CD8-positive, alpha-beta memory T cell (primary cell): ENCODE measurements at regions not wholly inside any gene's neighbourhood (a gene's known extent, or its start where the extent isn't known, plus 50 kb on each side); places are given as distances from the start of the nearest gene placed in this dataset.

Experiments used
- CTCF ChIA-PET: fragments of 350-600 bp; sonication (Branson Sonifier 250); formaldehyde crosslinking; loops from one replicate; lab custom pipeline; 2021; ENCODE audit warnings: antibody characterized with exemption; lab: Charles Lee
- POLR2A ChIA-PET: fragments of 350-600 bp; sonication (Branson Sonifier 250); formaldehyde crosslinking; loops from one replicate; lab custom pipeline; 2021; ENCODE audit warnings: antibody characterized with exemption; lab: Charles Lee
- DNase-seq, 5 donors: peaks; one replicate each; pipeline versions ENCODE4 v3.0.0 to v3.0.0-alpha.2; 2020 to 2022; ENCODE audit warnings: mixed read lengths in 1 of 5
- H3K27ac ChIP-seq: one replicate; pipeline ENCODE4 v1.7.0; 2013; ENCODE audit warnings: low read depth, mild to moderate bottlenecking, low read length, moderate library complexity
- H3K27me3 ChIP-seq: 2 replicates; pipeline ENCODE4 v1.7.0; 2013; ENCODE audit warnings: low read length, mild to moderate bottlenecking; ENCODE audit not compliant: insufficient read depth, poor library complexity, severe bottlenecking
- H3K36me3 ChIP-seq: 2 replicates; pipeline ENCODE4 v1.7.0; 2013; ENCODE audit warnings: mild to moderate bottlenecking, low read length, moderate library complexity; ENCODE audit not compliant: insufficient read depth
- H3K4me1 ChIP-seq: 2 replicates; pipeline ENCODE4 v1.7.0; 2013; ENCODE audit warnings: mild to moderate bottlenecking, low read length, moderate library complexity; ENCODE audit not compliant: insufficient read depth
- H3K4me3 ChIP-seq: 2 replicates; pipeline ENCODE4 v1.7.0; 2013; ENCODE audit warnings: mild to moderate bottlenecking, low read length
- H3K9me3 ChIP-seq: 2 replicates; pipeline ENCODE4 v1.7.0; 2013; ENCODE audit warnings: mild to moderate bottlenecking, low read length
- H3K27ac Mint-ChIP-seq, 8 donors: one replicate each; pipeline ENCODE4 v1.8.0; 2020 to 2021; ENCODE audit warnings: mixed read lengths in 8 of 8, mild to moderate bottlenecking in 6 of 8, inconsistent platforms in 3 of 8, moderate library complexity in 3 of 8
- H3K27me3 Mint-ChIP-seq, 2 donors: one replicate each; pipeline ENCODE4 v1.8.0; 2020 to 2021; ENCODE audit warnings: mixed read lengths in 2 of 2, mild to moderate bottlenecking in 1 of 2, moderate library complexity in 1 of 2
- H3K36me3 Mint-ChIP-seq, 3 donors: one replicate each; pipeline ENCODE4 v1.8.0; 2020 to 2021; ENCODE audit warnings: mixed read lengths in 3 of 3, inconsistent platforms in 1 of 3, mild to moderate bottlenecking in 1 of 3
- H3K4me1 Mint-ChIP-seq, 3 donors: one replicate each; pipeline ENCODE4 v1.8.0; 2020 to 2021; ENCODE audit warnings: mixed read lengths in 3 of 3, inconsistent platforms in 1 of 3, mild to moderate bottlenecking in 1 of 3
- H3K4me3 Mint-ChIP-seq, 7 donors: one replicate each; pipeline ENCODE4 v1.8.0; 2020 to 2021; ENCODE audit warnings: mixed read lengths in 7 of 7, mild to moderate bottlenecking in 6 of 7, moderate library complexity in 4 of 7, inconsistent platforms in 2 of 7
- H3K9me3 Mint-ChIP-seq, 5 donors: one replicate each; pipeline ENCODE4 v1.8.0; 2020 to 2022; ENCODE audit warnings: mixed read lengths in 5 of 5, mild to moderate bottlenecking in 3 of 5, moderate library complexity in 2 of 5, inconsistent platforms in 1 of 5

- no peak overlapping the region for H3K4me3 Mint-ChIP-seq
- Histone ChIP-seq H3K9me3 (no peaks in the 10 kb centered on the region), H3K27ac (no peak overlapping the region), H3K36me3 (no peaks in the 10 kb centered on the region), H3K4me1 (no peaks in the 10 kb centered on the region), H3K4me3 (no peak overlapping the region), H3K27me3 (no peaks in the 10 kb centered on the region)
- H3K27me3 Mint-ChIP-seq = peaks cover 6 to 15% of the 10 kb centered on the region in 2 donors
- DNase-seq = no peak
- H3K27ac Mint-ChIP-seq = no peak overlapping the region
- ChIA-PET CTCF (no interaction called here), POLR2A (no interaction called here)
- H3K9me3 Mint-ChIP-seq = peaks cover 0 to 2% (median 0%) of the 10 kb centered on the region in 5 donors
- H3K36me3 Mint-ChIP-seq = no peaks in the 10 kb centered on the region
- no peaks in the 10 kb centered on the region for H3K4me1 Mint-ChIP-seq
Observed at GRCh38 chr20:18908109-18908508, 94.5 kb downstream of the SCP2D1 start.

GRCh38 chr20:18909254-18909653, 95.7 kb downstream of the SCP2D1 start:
- H3K27ac Mint-ChIP-seq = no peak overlapping the region
- POLR2A ChIA-PET = no interaction called here

GRCh38 chr20:18913701-18914100, 100.1 kb downstream of the SCP2D1 start:
- H3K4me3 Mint-ChIP-seq = no peak overlapping the region

More at GRCh38 chr20:18909254-18909653, 95.7 kb downstream of the SCP2D1 start:
- Mint-ChIP-seq H3K36me3 (no peaks in the 10 kb centered on the region), H3K4me3 (no peak overlapping the region), H3K27me3 (peaks cover 9 to 10% of the 10 kb centered on the region in 2 donors), H3K9me3 (peaks cover 0 to 2% (median 0%) of the 10 kb centered on the region in 5 donors), H3K4me1 (no peaks in the 10 kb centered on the region)
- no peaks in the 10 kb centered on the region for H3K27me3 ChIP-seq
- no peak for DNase-seq
- no peaks in the 10 kb centered on the region for H3K9me3 ChIP-seq
- H3K36me3 ChIP-seq = no peaks in the 10 kb centered on the region
- no peaks in the 10 kb centered on the region for H3K4me1 ChIP-seq
- CTCF ChIA-PET = no interaction called here
- H3K4me3 ChIP-seq = no peak overlapping the region
- H3K27ac ChIP-seq = no peak overlapping the region

GRCh38 chr20:18914796-18915195, 101.2 kb downstream of the SCP2D1 start:
- Histone ChIP-seq H3K4me1 (no peaks in the 10 kb centered on the region), H3K9me3 (no peaks in the 10 kb centered on the region), H3K27ac (no peak overlapping the region), H3K27me3 (no peaks in the 10 kb centered on the region), H3K36me3 (no peaks in the 10 kb centered on the region), H3K4me3 (no peak overlapping the region)
- ChIA-PET CTCF (no interaction called here), POLR2A (no interaction called here)
- peaks cover 0 to 2% (median 0%) of the 10 kb centered on the region in 5 donors for H3K9me3 Mint-ChIP-seq
- no peak overlapping the region for H3K4me3 Mint-ChIP-seq
- H3K27me3 Mint-ChIP-seq = peaks cover 10 to 12% of the 10 kb centered on the region in 2 donors
- no peak overlapping the region for H3K27ac Mint-ChIP-seq
- H3K36me3 Mint-ChIP-seq = no peaks in the 10 kb centered on the region
- no peaks in the 10 kb centered on the region for H3K4me1 Mint-ChIP-seq
- DNase-seq = no peak

More at GRCh38 chr20:18913701-18914100, 100.1 kb downstream of the SCP2D1 start:
- CTCF ChIA-PET = no interaction called here
- H3K27ac ChIP-seq = no peak overlapping the region
- no peaks in the 10 kb centered on the region for H3K27me3 ChIP-seq
- no peaks in the 10 kb centered on the region for H3K4me1 ChIP-seq
- Mint-ChIP-seq H3K27me3 (peaks cover 9 to 10% of the 10 kb centered on the region in 2 donors), H3K36me3 (no peaks in the 10 kb centered on the region), H3K9me3 (peaks cover 0 to 2% (median 0%) of the 10 kb centered on the region in 5 donors), H3K27ac (no peak overlapping the region), H3K4me1 (no peaks in the 10 kb centered on the region)
- no peaks in the 10 kb centered on the region for H3K9me3 ChIP-seq
- H3K36me3 ChIP-seq = no peaks in the 10 kb centered on the region
- POLR2A ChIA-PET = no interaction called here
- no peak for DNase-seq
- H3K4me3 ChIP-seq = no peak overlapping the region

GRCh38 chr20:18916886-18917750, 103.5 kb downstream of the SCP2D1 start:
- CTCF ChIA-PET = no interaction called here

GRCh38 chr20:18919996-18920395, 106.4 kb downstream of the SCP2D1 start:
- H3K4me3 Mint-ChIP-seq = no peak overlapping the region
- Histone ChIP-seq H3K27me3 (no peaks in the 10 kb centered on the region), H3K9me3 (no peaks in the 10 kb centered on the region), H3K4me3 (no peak overlapping the region), H3K36me3 (no peaks in the 10 kb centered on the region), H3K4me1 (no peaks in the 10 kb centered on the region), H3K27ac (no peak overlapping the region)
- peaks cover 0 to 4% (median 0%) of the 10 kb centered on the region in 5 donors for H3K9me3 Mint-ChIP-seq
- H3K4me1 Mint-ChIP-seq = no peaks in the 10 kb centered on the region
- H3K27me3 Mint-ChIP-seq = peaks cover 9 to 14% of the 10 kb centered on the region in 2 donors
- H3K27ac Mint-ChIP-seq = no peak overlapping the region
- ChIA-PET CTCF (no interaction called here), POLR2A (no interaction called here)
- no peaks in the 10 kb centered on the region for H3K36me3 Mint-ChIP-seq
- DNase-seq = no peak

More at GRCh38 chr20:18916886-18917750, 103.5 kb downstream of the SCP2D1 start:
- DNase-seq = no peak
- H3K4me3 Mint-ChIP-seq = no peak overlapping the region
- Histone ChIP-seq H3K27me3 (no peaks in the 10 kb centered on the region), H3K4me1 (no peaks in the 10 kb centered on the region), H3K4me3 (no peak overlapping the region), H3K36me3 (no peaks in the 10 kb centered on the region), H3K27ac (no peak overlapping the region), H3K9me3 (no peaks in the 10 kb centered on the region)
- peaks cover 0 to 9% of the 10 kb centered on the region in 2 donors for H3K27me3 Mint-ChIP-seq
- POLR2A ChIA-PET = no interaction called here
- H3K4me1 Mint-ChIP-seq = no peaks in the 10 kb centered on the region
- H3K9me3 Mint-ChIP-seq = peaks cover 0 to 4% (median 0%) of the 10 kb centered on the region in 5 donors
- H3K27ac Mint-ChIP-seq = no peak overlapping the region
- H3K36me3 Mint-ChIP-seq = no peaks in the 10 kb centered on the region

- no peak overlapping the region for H3K27ac ChIP-seq
- no peaks in the 10 kb centered on the region for H3K27me3 ChIP-seq
- no peak overlapping the region for H3K27ac Mint-ChIP-seq
- H3K9me3 ChIP-seq = no peaks in the 10 kb centered on the region
- H3K4me1 Mint-ChIP-seq = no peaks in the 10 kb centered on the region
- H3K36me3 Mint-ChIP-seq = no peaks in the 10 kb centered on the region
- POLR2A ChIA-PET = no interaction called here
- no peak for DNase-seq
- no peaks in the 10 kb centered on the region for H3K36me3 ChIP-seq
- H3K4me3 Mint-ChIP-seq = no peak overlapping the region
- peaks cover 0 to 4% (median 0%) of the 10 kb centered on the region in 5 donors for H3K9me3 Mint-ChIP-seq
- CTCF ChIA-PET = no interaction called here
- peaks cover 9 to 19% of the 10 kb centered on the region in 2 donors for H3K27me3 Mint-ChIP-seq
- H3K4me1 ChIP-seq = no peaks in the 10 kb centered on the region
- no peak overlapping the region for H3K4me3 ChIP-seq
Observed at GRCh38 chr20:18921291-18921690, 107.7 kb downstream of the SCP2D1 start.

GRCh38 chr20:18922251-18922650, 108.7 kb downstream of the SCP2D1 start:
- POLR2A ChIA-PET = no interaction called here
- Histone ChIP-seq H3K27me3 (no peaks in the 10 kb centered on the region), H3K36me3 (no peaks in the 10 kb centered on the region), H3K4me1 (no peaks in the 10 kb centered on the region), H3K27ac (no peak overlapping the region), H3K9me3 (no peaks in the 10 kb centered on the region), H3K4me3 (no peak overlapping the region)
- H3K27me3 Mint-ChIP-seq = peaks cover 9 to 19% of the 10 kb centered on the region in 2 donors
- H3K4me1 Mint-ChIP-seq = no peaks in the 10 kb centered on the region
- CTCF ChIA-PET = no interaction called here
- no peak overlapping the region for H3K27ac Mint-ChIP-seq
- peaks cover 0 to 1% (median 0%) of the 10 kb centered on the region in 5 donors for H3K9me3 Mint-ChIP-seq
- no peak for DNase-seq
- H3K4me3 Mint-ChIP-seq = no peak overlapping the region
- H3K36me3 Mint-ChIP-seq = no peaks in the 10 kb centered on the region
